ENCODE measurements at regions not wholly inside any gene's neighbourhood (a gene's known extent, or its start where the extent isn't known, plus 50 kb on each side); places are given as distances from the start of the nearest gene placed in this dataset.

DNA sequence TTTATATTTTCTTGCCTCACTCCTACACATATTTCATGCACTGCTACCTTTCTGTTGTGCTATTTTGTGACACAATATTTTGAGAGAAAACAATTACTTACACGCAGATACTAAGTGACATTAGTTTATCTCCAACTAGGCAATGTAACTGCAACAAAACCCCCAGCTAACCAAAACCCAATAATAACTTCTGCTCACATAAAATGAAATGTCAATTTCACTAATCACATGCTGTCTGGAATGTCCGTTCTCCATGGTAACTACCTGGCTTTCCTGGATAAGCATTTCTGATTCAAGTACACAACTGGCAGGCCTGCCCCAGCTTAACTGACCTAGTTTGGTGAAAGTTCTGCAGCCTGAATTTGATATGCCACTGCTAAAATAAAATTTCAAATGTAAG, 313.5 kb downstream of the TMA16 start:
- TF ChIP-seq, protein P1, sequence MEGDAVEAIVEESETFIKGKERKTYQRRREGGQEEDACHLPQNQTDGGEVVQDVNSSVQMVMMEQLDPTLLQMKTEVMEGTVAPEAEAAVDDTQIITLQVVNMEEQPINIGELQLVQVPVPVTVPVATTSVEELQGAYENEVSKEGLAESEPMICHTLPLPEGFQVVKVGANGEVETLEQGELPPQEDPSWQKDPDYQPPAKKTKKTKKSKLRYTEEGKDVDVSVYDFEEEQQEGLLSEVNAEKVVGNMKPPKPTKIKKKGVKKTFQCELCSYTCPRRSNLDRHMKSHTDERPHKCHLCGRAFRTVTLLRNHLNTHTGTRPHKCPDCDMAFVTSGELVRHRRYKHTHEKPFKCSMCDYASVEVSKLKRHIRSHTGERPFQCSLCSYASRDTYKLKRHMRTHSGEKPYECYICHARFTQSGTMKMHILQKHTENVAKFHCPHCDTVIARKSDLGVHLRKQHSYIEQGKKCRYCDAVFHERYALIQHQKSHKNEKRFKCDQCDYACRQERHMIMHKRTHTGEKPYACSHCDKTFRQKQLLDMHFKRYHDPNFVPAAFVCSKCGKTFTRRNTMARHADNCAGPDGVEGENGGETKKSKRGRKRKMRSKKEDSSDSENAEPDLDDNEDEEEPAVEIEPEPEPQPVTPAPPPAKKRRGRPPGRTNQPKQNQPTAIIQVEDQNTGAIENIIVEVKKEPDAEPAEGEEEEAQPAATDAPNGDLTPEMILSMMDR (IDR thresholded peaks at IDR 0.05; ENCODE audit: unreplicated experiment), result no peak
- H3K27ac Mint-ChIP-seq, result no peak overlapping the region
- H3K9me3 Mint-ChIP-seq, result no peaks in the 10 kb centered on the region
- no peak for DNase-seq (ENCODE audit: low spot score in 2 of 2, unreplicated experiment in 2 of 2)
- no peaks in the 10 kb centered on the region for H3K27me3 Mint-ChIP-seq (ENCODE audit: low read depth)
- peaks cover 12% of the 10 kb centered on the region for H3K4me1 Mint-ChIP-seq
- H3K4me3 Mint-ChIP-seq, result no peak overlapping the region
- no peaks in the 10 kb centered on the region for H3K36me3 Mint-ChIP-seq

- H3K36me3 Mint-ChIP-seq, result no peaks in the 10 kb centered on the region
- no peaks in the 10 kb centered on the region for H3K9me3 Mint-ChIP-seq
- peaks cover 12% of the 10 kb centered on the region for H3K4me1 Mint-ChIP-seq
Measured at GRCh38 chr4:163810755-163811154, 316.3 kb downstream of the TMA16 start.

GRCh38 chr4:163815776-163816175, 321.3 kb downstream of the TMA16 start:
- Mint-ChIP-seq H3K9me3 (no peaks in the 10 kb centered on the region), H3K27ac (no peak overlapping the region), H3K4me3 (no peak overlapping the region), H3K27me3 (ENCODE audit: low read depth) (no peaks in the 10 kb centered on the region), H3K4me1 (no peaks in the 10 kb centered on the region), H3K36me3 (no peaks in the 10 kb centered on the region)
- no peak for DNase-seq (ENCODE audit: low spot score in 2 of 2, unreplicated experiment in 2 of 2)
- TF ChIP-seq, protein P1 (IDR thresholded peaks at IDR 0.05; ENCODE audit: unreplicated experiment), result no peak

More at GRCh38 chr4:163810755-163811154, 316.3 kb downstream of the TMA16 start:
- TF ChIP-seq, protein P1 (IDR thresholded peaks at IDR 0.05; ENCODE audit: unreplicated experiment), result no peak
- Mint-ChIP-seq H3K27ac (no peak overlapping the region), H3K4me3 (no peak overlapping the region), H3K27me3 (ENCODE audit: low read depth) (no peaks in the 10 kb centered on the region)
- no peak for DNase-seq (ENCODE audit: low spot score in 2 of 2, unreplicated experiment in 2 of 2)

- Mint-ChIP-seq H3K27ac (no peak overlapping the region), H3K27me3 (ENCODE audit: low read depth) (no peaks in the 10 kb centered on the region), H3K36me3 (no peaks in the 10 kb centered on the region), H3K9me3 (no peaks in the 10 kb centered on the region), H3K4me1 (no peaks in the 10 kb centered on the region), H3K4me3 (no peak overlapping the region)
- TF ChIP-seq, protein P1 (IDR thresholded peaks at IDR 0.05; ENCODE audit: unreplicated experiment), result no peak
- DNase-seq (ENCODE audit: low spot score in 2 of 2, unreplicated experiment in 2 of 2), result no peak
Measured at GRCh38 chr4:163816494-163816893, 322.0 kb downstream of the TMA16 start.

DNA sequence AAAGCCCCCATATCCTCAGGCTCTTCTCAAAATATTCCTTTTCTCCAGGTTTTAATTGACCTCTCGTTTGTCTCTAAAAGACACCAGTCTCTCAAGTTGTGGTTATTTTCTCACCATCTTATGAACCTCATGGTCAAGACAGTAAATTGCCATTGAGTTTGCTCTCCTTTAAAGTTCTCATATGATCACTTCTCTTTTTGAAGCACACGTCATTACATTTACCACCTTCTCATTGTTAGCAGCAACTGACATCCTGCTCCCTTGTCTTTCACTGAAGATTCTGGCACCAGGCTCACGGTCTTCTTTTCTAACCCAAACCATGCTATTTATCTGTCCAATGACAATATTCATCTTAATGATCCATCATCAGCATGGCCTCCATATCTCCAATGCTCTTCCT, 324.2 kb downstream of the TMA16 start:
- H3K4me3 Mint-ChIP-seq, result no peak overlapping the region
- no peaks in the 10 kb centered on the region for H3K4me1 Mint-ChIP-seq
- H3K36me3 Mint-ChIP-seq, result no peaks in the 10 kb centered on the region
- H3K27me3 Mint-ChIP-seq (ENCODE audit: low read depth), result no peaks in the 10 kb centered on the region
- H3K27ac Mint-ChIP-seq, result no peak overlapping the region
- DNase-seq (ENCODE audit: low spot score in 2 of 2, unreplicated experiment in 2 of 2), result no peak
- H3K9me3 Mint-ChIP-seq, result no peaks in the 10 kb centered on the region
- TF ChIP-seq, protein P1 (IDR thresholded peaks at IDR 0.05; ENCODE audit: unreplicated experiment), result no peak

- H3K4me1 Mint-ChIP-seq, result no peaks in the 10 kb centered on the region
Measured at GRCh38 chr4:163833669-163834068, 339.2 kb downstream of the TMA16 start.

More at GRCh38 chr4:163833669-163834068, 339.2 kb downstream of the TMA16 start:
- Mint-ChIP-seq H3K27ac (no peak overlapping the region), H3K36me3 (no peaks in the 10 kb centered on the region), H3K9me3 (peaks cover 2% of the 10 kb centered on the region), H3K27me3 (ENCODE audit: low read depth) (peaks cover under 1% of the 10 kb centered on the region), H3K4me3 (no peak overlapping the region)
- TF ChIP-seq, protein P1 (IDR thresholded peaks at IDR 0.05; ENCODE audit: unreplicated experiment), result no peak
- no peak for DNase-seq (ENCODE audit: low spot score in 2 of 2, unreplicated experiment in 2 of 2)
